ENCODE measurements at regions not wholly inside any gene's neighbourhood (a gene's known extent, or its start where the extent isn't known, plus 50 kb on each side); places are given as distances from the start of the nearest gene placed in this dataset.

DNA sequence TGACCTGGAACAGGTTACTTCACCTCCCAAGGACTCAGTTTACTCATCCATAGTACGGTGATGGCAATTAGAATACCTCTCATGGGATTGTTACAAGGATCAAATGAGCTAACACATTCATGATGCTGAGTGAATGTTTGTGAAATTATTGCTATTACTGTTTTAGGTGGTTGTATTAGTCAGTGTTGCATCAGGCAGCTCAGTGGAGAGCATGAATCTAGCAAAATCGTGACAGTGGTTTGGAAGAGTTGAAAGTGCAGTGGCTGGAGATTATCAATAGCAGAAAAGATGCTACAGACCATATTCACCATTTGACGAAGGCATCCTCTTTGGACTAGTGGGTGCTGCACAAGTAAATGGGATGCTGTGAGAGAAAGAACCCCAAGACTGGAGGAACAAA, 50.4 kb upstream of the CTNNBL1 start:
- TF ChIP-seq, protein P1, sequence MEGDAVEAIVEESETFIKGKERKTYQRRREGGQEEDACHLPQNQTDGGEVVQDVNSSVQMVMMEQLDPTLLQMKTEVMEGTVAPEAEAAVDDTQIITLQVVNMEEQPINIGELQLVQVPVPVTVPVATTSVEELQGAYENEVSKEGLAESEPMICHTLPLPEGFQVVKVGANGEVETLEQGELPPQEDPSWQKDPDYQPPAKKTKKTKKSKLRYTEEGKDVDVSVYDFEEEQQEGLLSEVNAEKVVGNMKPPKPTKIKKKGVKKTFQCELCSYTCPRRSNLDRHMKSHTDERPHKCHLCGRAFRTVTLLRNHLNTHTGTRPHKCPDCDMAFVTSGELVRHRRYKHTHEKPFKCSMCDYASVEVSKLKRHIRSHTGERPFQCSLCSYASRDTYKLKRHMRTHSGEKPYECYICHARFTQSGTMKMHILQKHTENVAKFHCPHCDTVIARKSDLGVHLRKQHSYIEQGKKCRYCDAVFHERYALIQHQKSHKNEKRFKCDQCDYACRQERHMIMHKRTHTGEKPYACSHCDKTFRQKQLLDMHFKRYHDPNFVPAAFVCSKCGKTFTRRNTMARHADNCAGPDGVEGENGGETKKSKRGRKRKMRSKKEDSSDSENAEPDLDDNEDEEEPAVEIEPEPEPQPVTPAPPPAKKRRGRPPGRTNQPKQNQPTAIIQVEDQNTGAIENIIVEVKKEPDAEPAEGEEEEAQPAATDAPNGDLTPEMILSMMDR (IDR thresholded peaks at IDR 0.05) = no peak
- no peak for TF ChIP-seq POLR2A (IDR thresholded peaks at IDR 0.05)
- no peaks in the 10 kb centered on the region for H3K9me3 ChIP-seq
- no peak for DNase-seq

DNA sequence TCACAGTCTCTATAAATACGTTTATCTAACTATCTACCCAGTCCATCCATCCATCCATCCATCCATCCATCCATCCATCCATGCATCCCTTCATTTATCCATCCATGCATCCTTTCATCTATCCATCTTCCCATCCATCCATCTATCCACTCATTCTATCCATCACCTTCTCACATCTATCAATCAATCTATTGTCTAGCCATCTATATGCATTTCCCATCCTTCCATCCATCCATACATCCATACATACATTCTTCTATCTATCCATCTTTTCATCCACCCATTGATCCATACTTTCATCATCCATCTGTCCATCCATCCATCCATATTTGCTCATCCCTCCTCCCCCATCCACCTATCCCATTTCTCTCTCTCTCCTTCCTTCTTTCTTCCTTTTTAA, 51.6 kb upstream of the CTNNBL1 start:
- H3K36me3 ChIP-seq = no peaks in the 10 kb centered on the region
- H3K4me1 ChIP-seq = no peaks in the 10 kb centered on the region
- H3K27ac ChIP-seq = no peak overlapping the region
- DNase-seq = no peak
- no peaks in the 10 kb centered on the region for H3K27me3 ChIP-seq
- H3K9me3 ChIP-seq = no peaks in the 10 kb centered on the region
- no peak for TF ChIP-seq POLR2A (IDR thresholded peaks at IDR 0.05)
- TF ChIP-seq, protein P1 (IDR thresholded peaks at IDR 0.05) = no peak
- H3K4me3 ChIP-seq = no peak overlapping the region

More for the DNA sequence above, 50.4 kb upstream of the CTNNBL1 start:
- no peaks in the 10 kb centered on the region for H3K4me1 ChIP-seq
- H3K27me3 ChIP-seq = no peaks in the 10 kb centered on the region
- H3K4me3 ChIP-seq = no peak overlapping the region
- H3K27ac ChIP-seq = no peak overlapping the region
- H3K36me3 ChIP-seq = no peaks in the 10 kb centered on the region

DNA sequence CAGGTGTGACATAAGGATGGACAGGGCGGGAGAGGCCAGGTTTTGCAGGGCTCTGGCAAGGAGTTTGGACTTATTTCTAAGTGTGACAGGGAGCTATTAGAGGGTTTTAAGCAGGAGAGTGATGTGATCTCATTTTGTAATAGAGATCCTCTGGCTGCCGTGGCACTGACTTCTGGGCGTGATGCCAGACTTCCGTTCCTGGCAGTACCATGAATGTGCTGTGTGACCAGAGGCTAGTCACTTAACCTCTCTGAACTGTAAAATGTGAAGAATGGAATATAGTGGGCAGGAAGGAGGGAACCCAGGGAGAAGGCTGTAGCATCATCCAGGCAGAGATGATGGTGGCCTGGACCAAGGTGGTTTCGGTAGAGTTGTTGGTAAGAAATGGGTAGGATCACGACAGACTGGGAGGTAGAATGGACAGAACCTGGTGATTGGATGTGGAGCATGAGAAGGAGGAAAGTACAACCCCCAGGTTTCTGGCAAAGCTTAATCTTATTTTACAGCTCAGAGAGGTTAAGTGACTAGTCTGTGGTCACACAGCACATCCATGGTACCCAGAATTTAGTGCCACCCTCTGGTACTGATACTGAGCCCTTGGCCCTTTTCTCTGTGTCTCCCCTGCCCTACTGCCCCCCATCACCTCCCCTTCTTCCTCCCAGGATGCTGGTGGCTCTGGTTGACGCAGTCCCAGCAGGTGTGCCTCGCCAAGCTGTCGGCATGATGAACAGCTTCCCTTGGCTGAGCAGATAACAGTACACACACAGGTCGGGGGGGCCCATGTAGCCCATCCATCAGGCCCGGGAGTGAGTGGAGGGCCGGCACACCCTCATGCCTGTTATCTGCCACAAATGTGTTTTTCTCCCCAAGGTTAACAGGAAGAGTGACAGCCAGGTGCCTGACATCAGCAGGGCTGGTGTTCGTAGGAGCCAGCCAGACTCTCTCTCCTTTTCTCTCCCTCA, 52.9 kb upstream of the CTNNBL1 start:
- no peak for TF ChIP-seq POLR2A (IDR thresholded peaks at IDR 0.05)
- TF ChIP-seq, protein P1 (IDR thresholded peaks at IDR 0.05) = no peak
- Histone ChIP-seq H3K9me3 (no peaks in the 10 kb centered on the region), H3K27ac (no peak overlapping the region), H3K27me3 (no peaks in the 10 kb centered on the region), H3K36me3 (no peaks in the 10 kb centered on the region), H3K4me1 (no peaks in the 10 kb centered on the region), H3K4me3 (no peak overlapping the region)
- no peak for DNase-seq

DNA sequence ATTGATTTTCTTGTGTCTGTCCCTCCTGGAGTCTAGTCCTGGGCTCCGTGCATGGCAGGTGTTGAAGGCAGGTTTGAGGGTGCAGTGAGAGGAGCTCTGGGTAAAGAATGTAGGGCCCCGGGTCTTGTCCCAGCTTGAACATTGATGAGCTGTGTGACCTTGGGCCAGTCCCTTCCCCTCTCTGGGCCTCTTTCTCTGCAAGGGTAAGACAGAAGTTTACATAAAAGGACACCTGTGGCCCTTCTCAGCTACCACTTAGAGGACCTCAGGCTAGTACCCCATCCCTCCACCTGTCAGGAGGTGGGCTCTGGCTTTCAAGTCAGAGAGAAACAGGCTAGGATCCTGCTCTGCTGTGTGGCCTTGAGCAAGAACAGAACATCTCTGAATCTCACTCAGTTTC, 55.3 kb upstream of the CTNNBL1 start:
- Histone ChIP-seq H3K9me3 (peaks cover 0 to 8% (median 1%) of the 10 kb centered on the region in 4 donors), H3K4me1 (no peaks in the 10 kb centered on the region), H3K4me3 (no peak overlapping the region), H3K36me3 (no peaks in the 10 kb centered on the region), H3K27me3 (no peaks in the 10 kb centered on the region), H3K27ac (no peak overlapping the region)
- no peak for TF ChIP-seq POLR2A (IDR thresholded peaks at IDR 0.05)
- TF ChIP-seq, protein P1 (IDR thresholded peaks at IDR 0.05) = no peak
- DNase-seq = no peak

DNA sequence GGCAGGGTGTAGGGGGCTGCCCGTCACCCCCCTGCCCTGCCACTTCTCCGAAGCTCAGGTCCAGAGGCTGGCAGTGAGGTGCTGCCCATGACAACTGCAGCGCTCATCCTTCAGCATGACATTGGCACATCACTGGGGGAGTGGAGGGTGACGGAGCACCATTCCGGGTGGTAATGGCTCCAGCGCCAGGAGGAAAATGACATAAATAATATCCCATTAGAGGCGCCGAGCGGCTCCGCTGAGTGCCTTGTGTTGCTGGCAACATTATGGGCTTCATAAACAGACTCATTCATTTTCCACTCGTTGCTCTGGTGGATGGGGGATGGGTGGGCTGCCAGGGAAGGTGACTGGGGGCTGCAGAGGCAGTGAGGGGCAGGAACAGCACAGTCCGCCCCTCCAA, 56.9 kb upstream of the CTNNBL1 start:
- TF ChIP-seq, protein P1 (IDR thresholded peaks at IDR 0.05) = no peak
- no peak for TF ChIP-seq POLR2A (IDR thresholded peaks at IDR 0.05)
- Histone ChIP-seq H3K4me3 (no peak overlapping the region), H3K36me3 (no peaks in the 10 kb centered on the region), H3K4me1 (no peaks in the 10 kb centered on the region), H3K9me3 (peaks cover 0 to 8% (median 1%) of the 10 kb centered on the region in 4 donors), H3K27ac (no peak overlapping the region), H3K27me3 (no peaks in the 10 kb centered on the region)
- no peak for DNase-seq
